ENCODE measurements at regions not wholly inside any gene's neighbourhood (a gene's known extent, or its start where the extent isn't known, plus 50 kb on each side); places are given as distances from the start of the nearest gene placed in this dataset.
A peak's percentile ranks its signal among the peaks of the same experiment; 100 is the strongest.
"Not testable (repeated sequence)": the region's sequence is repeated elsewhere in the genome, so short reads cannot be mapped to it uniquely, and the experiment has no call there.

DNA sequence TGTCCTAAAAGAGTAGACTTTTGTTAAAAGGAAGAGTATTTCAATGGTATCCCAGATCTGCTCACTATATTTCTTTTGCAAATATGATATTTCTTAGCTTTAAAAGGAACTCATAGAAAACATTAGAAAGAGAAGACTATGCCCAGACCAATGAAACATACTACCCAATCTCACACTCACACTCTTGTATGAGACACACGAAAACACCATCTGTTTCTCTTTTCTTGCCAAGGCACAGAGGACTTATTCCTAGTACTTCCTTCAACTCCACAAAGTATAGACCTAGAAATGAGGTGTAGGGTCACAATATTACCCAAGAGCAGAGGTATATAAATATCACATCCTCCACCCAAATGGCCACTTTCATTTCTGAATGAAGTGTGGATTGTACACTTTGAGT, 292.4 kb upstream of the ACO1 start:
- no peaks in the 10 kb centered on the region for H3K36me3 ChIP-seq
- TF ChIP-seq, protein P1, sequence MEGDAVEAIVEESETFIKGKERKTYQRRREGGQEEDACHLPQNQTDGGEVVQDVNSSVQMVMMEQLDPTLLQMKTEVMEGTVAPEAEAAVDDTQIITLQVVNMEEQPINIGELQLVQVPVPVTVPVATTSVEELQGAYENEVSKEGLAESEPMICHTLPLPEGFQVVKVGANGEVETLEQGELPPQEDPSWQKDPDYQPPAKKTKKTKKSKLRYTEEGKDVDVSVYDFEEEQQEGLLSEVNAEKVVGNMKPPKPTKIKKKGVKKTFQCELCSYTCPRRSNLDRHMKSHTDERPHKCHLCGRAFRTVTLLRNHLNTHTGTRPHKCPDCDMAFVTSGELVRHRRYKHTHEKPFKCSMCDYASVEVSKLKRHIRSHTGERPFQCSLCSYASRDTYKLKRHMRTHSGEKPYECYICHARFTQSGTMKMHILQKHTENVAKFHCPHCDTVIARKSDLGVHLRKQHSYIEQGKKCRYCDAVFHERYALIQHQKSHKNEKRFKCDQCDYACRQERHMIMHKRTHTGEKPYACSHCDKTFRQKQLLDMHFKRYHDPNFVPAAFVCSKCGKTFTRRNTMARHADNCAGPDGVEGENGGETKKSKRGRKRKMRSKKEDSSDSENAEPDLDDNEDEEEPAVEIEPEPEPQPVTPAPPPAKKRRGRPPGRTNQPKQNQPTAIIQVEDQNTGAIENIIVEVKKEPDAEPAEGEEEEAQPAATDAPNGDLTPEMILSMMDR (IDR thresholded peaks at IDR 0.05; ENCODE audit: low read depth, low read length), result no peak
- no peak for DNase-seq

DNA sequence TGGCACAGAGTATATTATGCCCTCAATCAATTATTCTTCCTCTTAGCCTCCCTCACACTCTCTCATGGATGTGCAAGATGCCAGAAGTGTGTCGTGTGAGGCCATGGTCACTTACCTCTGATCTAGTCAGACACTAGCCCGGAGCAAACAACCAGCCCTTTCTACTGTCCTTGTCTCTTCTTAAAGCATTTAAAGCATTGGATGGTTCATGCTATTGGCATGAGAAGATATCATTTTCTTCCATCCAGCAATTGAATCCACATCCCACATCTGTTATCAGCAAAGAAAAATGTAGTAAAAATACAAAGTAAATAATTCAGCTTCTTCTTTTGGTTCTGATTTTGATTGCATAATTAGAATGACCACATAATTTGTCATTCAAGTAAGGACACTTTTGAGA, 267.2 kb upstream of the ACO1 start:
- no peaks in the 10 kb centered on the region for H3K27me3 ChIP-seq
- DNase-seq, result no peak
- no peak overlapping the region for H3K4me3 ChIP-seq (ENCODE audit: low read depth, low read length)
- H3K36me3 ChIP-seq, result no peaks in the 10 kb centered on the region
- TF ChIP-seq, protein P1 (IDR thresholded peaks at IDR 0.05; ENCODE audit: low read depth, low read length), result no peak
- H3K9me3 ChIP-seq, result no peaks in the 10 kb centered on the region
- H3K4me1 ChIP-seq, result no peaks in the 10 kb centered on the region

More for the DNA sequence above, 292.4 kb upstream of the ACO1 start:
- no peaks in the 10 kb centered on the region for H3K9me3 ChIP-seq
- H3K4me1 ChIP-seq, result no peaks in the 10 kb centered on the region
- no peak overlapping the region for H3K4me3 ChIP-seq (ENCODE audit: low read depth, low read length)
- H3K27me3 ChIP-seq, result no peaks in the 10 kb centered on the region

DNA sequence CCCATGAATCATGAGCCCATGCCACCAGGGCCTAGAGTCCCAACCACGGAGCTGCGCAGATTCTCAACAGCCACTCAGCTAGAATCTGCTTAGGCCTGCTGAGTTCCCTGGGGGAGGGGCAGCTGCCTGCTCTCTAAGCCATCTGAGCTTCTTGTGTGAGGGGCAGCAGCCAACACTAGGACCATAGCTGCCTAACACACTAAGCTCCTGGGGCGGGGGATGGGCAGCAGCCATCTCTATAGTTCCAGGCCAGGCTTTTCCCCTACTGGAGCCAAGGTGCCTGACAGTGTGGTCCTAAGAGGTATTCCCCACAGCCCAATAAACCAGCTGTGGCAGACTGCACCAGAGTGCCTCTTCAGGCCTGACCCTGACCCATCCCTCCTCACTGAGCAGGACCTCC, 255.9 kb upstream of the ACO1 start:
- H3K36me3 ChIP-seq, result no peaks in the 10 kb centered on the region
- peak; percentile 14 for DNase-seq
- no peaks in the 10 kb centered on the region for H3K9me3 ChIP-seq
- TF ChIP-seq, protein P1 (IDR thresholded peaks at IDR 0.05; ENCODE audit: low read depth, low read length), result no peak
- no peak overlapping the region for H3K4me3 ChIP-seq (ENCODE audit: low read depth, low read length)
- H3K27me3 ChIP-seq, result no peaks in the 10 kb centered on the region
- H3K4me1 ChIP-seq, result no peaks in the 10 kb centered on the region

DNA sequence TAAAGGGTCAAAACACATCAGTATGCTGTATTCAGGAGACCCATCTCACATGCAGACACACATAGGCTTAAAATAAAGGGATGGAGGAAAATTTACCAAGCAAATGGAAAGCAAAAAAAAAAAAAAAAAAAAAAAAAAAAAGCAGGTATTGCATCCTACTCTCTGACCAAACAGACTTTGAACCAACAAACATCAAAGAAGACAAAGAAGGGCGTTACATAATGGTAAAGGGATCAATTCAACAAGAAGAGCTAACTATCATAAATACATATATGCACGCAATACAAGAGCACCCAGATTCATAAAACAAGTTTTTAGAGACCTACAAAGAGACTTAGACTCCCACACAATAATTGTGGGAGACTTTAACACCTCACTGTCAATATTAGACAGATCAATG, 253.7 kb upstream of the ACO1 start:
- H3K9me3 ChIP-seq; H3K4me3 ChIP-seq (ENCODE audit: low read depth, low read length); H3K27me3 ChIP-seq; H3K4me1 ChIP-seq; H3K36me3 ChIP-seq; DNase-seq: not testable (repeated sequence)

DNA sequence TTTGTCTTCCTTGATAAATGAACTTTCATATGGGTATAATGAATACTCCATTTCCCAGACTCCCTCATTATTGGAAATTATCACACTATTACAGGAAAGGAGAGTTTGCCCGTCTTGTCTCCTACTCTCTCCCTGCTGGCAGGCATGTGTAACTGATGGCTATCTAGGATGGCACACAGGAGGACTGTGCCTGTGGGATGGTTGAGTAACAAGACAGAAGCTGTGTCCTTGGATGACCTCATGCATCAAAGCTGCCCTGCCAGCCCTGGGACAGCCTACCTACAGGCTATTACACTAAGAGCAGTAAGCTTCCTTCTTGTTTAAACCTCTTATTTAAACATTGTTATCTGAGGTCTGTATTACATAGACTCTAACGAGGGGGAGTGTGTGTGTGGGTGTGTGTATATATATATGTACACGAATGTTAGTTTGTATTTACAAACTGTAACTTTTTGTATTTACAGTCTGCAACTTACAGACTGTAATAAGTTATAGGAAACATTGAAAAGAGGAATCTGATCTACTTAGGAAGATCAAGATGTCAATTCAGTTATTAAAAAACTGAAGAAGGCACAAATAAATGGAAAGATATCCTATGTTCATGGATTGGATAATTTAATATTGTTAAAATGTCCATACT, 247.6 kb upstream of the ACO1 start:
- H3K27me3 ChIP-seq, result no peaks in the 10 kb centered on the region
- no peaks in the 10 kb centered on the region for H3K4me1 ChIP-seq
- DNase-seq, result peak; percentile 66
- no peak overlapping the region for H3K4me3 ChIP-seq (ENCODE audit: low read depth, low read length)
- TF ChIP-seq, protein P1 (IDR thresholded peaks at IDR 0.05; ENCODE audit: low read depth, low read length), result peak; percentile 39; the same call in 1 of the 2 replicates
- H3K9me3 ChIP-seq, result no peaks in the 10 kb centered on the region
- no peaks in the 10 kb centered on the region for H3K36me3 ChIP-seq

DNA sequence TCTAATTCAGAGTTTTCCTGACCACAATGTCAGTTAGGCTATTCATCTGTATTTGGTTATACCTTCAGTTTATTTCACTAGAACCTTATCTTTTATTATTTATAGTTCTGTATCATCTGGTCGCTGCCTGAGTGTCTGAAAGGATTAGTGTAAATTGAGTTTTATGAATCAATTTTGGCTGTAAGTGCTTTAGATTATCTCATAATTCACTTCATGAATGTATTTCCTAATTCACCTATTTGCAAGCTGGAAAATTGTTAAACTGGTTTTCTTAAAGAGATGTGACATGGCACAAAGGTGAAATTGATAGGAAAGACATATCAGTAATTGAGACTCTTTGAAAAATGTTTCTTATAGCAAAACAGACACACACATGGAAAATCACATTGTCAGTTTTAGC, 242.4 kb upstream of the ACO1 start:
- Histone ChIP-seq H3K9me3 (no peaks in the 10 kb centered on the region), H3K27me3 (no peaks in the 10 kb centered on the region), H3K36me3 (no peaks in the 10 kb centered on the region), H3K4me1 (peaks cover 3% of the 10 kb centered on the region; the same call in 1 of the 2 replicates), H3K4me3 (ENCODE audit: low read depth, low read length) (no peak overlapping the region)
- DNase-seq, result no peak
- TF ChIP-seq, protein P1 (IDR thresholded peaks at IDR 0.05; ENCODE audit: low read depth, low read length), result no peak
